NCI-H2107 treated with DMSO at 0.1 percent for 48 hours (cell line): ENCODE measurements at regions not wholly inside any gene's neighbourhood (a gene's known extent, or its start where the extent isn't known, plus 50 kb on each side); places are given as distances from the start of the nearest gene placed in this dataset.
"Not testable (repeated sequence)": the region's sequence is repeated elsewhere in the genome, so short reads cannot be mapped to it uniquely, and the experiment has no call there.

ENCODE experiments used
- DNase-seq: peaks from one replicate; lab custom pipeline; 2025; ENCODE audit not compliant: unreplicated experiment; lab: John Stamatoyannopoulos, UW

GRCh38 chr6:170067181-170067641, 223.7 kb downstream of the DLL1 start:
- DNase-seq, result no peak

DNA sequence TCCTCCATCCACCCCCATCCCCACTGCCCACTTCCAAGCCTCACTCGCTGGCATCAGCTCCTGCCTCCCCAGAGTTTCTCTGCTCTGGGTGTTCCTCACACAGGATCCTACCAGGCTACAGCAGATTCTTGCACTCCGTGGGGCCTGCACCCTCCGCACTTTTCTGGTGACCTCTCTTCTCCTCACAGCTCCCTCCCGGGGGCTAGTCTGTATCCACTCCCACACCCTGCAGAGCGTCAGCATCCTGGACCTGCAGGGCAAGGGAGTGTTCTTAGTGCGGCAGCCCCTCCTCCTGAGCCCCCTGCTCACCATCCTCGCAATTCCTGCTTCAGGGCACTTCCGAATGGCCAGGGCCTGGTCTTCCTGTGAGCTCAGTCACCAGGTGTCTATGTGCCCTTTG, 224.2 kb downstream of the DLL1 start:
- DNase-seq, result no peak

- DNase-seq, result no peak
These were observed 226.9 kb downstream of the DLL1 start for GRCh38 chr6:170063851-170064602.

GRCh38 chr6:170063431-170063830, 227.4 kb downstream of the DLL1 start:
- DNase-seq, result no peak

- no peak for DNase-seq
These were observed 228.0 kb downstream of the DLL1 start for GRCh38 chr6:170062915-170063241.

DNA sequence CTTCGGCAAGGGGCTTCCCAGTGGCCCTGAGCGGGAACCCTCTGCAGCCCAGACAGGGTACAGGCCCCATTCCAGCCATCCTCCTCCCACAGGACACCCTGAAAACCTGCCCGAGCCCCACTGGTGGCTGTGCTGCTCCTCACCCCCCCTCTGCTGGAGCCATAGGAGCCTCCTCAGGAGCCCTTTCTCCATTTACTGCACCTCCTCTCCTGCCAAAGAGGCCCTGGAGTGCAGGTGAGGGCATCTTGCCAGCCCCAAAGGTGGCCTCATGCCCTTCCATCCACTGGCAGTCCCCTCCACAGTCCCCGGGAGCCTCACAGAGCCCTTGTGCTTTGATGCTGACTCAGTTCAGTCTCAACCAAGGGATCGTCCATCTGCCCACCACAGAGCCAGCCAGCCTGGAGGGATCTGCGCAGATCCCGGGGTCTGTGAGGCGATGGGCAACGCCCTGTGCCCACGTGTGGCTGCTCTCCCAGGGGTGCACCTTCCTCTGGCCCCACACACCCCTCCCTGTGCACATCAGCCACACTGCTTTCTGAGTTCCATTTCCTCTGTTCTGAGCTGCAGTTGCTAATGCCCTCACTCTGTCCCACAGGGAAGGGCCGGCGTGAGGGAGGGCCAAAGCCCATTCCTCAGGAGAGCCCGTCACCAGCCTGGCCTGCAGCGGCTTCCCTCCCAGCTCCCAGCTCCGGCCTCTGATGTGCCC, 228.5 kb downstream of the DLL1 start:
- no peak for DNase-seq

DNA sequence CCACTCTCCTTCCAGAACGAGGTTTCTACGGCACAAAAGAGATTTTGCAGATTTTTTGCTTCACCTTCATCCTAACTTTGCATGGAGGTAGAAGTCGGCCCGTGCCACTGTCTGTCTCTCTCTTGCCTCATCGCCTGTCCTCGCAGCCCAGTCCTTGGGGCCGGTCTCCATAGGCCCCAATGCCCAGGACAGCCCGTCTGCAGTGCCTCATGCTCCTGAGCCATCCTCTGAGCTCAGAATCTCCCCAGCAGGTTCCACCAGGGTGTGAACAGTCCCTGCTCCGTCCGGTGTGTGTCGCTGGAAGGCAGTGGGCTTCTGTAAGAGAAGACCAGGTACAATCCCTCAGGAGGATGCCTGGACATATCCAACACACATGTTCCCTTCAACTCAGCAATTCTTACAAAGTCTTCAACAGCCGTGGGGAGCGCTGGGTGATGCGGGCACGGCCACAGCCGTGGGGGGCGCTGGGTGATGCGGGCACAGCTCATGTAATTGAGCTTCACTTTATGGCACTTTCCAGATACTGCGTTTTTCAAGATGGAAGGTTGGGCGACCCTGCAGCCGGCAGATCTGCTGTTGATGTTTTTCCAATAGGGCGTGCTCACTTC, 231.9 kb downstream of the DLL1 start:
- no peak for DNase-seq

GRCh38 chr6:170057961-170058877, 232.7 kb downstream of the DLL1 start:
- DNase-seq, result no peak

DNA sequence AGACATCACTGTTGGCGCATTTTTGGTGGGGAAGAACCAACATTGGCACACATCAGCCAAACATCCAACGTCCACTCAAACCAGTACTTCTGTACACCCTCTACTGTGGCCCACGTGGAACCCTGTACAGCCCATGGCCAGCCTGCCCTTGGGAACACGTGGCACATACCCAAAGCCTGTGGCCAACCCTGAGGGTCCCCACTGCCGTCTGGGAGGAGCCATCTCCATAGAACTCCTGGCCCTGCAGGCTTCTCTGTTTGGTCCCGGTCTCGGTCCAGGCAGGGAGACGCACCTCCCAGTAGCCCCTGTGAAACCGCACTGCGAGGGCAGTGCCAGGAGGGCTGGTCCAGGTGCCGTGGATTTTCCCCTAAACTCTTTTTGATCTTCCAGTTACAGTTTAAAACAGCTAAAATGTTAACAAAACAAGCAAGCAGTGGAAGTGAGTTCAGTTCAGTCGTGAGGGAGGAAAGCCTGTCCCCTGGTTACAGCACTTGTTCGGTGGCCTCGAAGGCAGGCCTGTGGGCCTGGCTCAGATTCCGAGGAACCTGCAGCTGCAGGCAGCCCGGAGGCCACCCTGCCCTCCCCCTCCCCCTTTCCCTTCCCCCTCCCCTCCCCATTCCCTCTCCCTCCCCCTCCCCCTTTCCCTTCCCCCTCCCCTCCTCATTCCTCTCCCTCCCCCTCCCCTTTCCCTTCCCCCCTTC, 233.7 kb downstream of the DLL1 start:
- DNase-seq, result no peak

- DNase-seq, result no peak
These were observed 234.6 kb downstream of the DLL1 start for GRCh38 chr6:170056278-170056711.

DNA sequence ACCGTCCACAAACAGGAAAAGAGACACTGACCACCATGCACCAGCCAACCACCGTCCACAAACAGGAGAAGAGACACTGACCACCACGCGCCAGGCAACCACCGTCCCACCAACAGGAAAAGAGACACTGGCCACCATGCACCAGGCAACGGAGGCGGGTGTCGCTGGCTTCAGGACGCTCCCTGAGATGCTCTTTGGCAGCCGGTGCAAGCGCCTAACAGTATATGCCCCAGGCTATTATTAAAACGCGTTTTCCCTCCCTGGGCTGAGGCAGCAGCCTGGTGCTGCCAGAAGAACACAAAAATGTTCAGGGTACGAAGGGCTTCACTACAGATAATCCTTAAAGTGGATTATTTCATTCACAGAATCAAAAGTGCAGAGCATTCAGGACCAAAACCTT, 235.1 kb downstream of the DLL1 start:
- not testable (repeated sequence) for DNase-seq

- no peak for DNase-seq
These were observed 236.8 kb downstream of the DLL1 start for GRCh38 chr6:170053966-170054661.

GRCh38 chr6:170052991-170053821, 237.7 kb downstream of the DLL1 start:
- no peak for DNase-seq

DNA sequence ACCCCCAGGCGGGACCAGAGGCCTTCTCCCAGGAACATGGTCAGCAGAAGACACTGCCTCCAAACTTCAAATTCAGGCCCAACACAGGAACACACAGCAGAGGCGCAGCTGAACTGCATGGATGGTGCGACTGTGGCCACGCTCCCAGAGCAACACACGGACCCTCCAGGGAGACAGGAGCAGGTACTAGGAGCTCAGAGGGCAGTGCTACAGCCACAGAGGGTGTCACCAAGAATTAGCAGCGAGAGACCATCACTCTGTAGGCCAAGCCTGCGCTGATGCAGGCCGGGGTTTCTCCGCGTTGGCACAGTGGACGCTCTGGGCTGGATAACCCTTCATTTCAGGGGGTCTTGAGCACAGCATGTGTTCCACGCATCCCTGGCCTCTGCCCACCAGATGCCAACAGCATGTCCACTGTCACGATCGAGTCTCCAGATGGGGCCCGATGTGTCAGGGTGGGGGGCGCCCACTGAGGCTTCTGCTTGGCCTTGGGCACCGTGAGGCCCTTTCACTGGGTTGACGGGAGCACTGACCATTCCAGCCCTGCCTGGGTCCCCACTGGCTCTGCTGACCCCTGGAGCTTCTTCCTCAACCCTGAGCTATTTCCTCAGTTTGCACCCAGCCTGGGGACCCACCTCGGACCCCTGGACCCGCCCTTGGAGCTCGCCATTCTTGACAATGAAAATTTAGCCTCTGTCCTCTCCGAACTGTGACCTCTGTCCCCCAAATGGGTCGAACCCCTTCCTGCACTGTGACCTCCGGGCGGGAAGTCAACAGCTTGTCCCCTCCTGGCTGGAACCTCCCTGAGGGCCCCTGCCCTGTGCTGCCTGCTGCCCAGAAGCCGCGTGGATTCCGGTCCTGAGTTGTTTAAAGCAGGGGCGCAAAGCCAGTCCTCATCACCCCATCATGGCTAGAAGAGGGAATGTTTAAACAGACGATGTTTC, 239.4 kb downstream of the DLL1 start:
- no peak for DNase-seq

DNA sequence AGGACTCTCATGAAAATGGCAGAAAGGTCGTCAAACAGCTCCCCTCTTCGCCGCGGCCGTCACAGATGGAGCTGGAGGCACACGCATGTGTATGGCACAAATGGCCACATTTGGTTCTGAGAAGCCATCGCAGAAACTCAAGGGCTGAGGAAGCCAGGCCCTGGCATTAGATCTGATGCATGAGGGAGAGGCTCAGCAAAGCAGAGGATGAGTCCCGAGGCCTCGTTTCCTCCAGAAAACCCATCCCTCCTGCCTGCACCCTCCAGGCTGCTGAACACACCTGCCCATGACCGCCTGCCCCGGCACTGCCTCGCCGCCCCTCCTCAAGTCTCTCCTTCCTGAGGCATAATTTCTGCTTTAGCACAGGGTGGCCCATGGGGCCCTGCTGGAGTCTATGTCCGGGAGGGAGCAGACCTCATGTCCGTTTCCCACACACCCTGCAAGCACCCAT, 240.3 kb downstream of the DLL1 start:
- no peak for DNase-seq

DNA sequence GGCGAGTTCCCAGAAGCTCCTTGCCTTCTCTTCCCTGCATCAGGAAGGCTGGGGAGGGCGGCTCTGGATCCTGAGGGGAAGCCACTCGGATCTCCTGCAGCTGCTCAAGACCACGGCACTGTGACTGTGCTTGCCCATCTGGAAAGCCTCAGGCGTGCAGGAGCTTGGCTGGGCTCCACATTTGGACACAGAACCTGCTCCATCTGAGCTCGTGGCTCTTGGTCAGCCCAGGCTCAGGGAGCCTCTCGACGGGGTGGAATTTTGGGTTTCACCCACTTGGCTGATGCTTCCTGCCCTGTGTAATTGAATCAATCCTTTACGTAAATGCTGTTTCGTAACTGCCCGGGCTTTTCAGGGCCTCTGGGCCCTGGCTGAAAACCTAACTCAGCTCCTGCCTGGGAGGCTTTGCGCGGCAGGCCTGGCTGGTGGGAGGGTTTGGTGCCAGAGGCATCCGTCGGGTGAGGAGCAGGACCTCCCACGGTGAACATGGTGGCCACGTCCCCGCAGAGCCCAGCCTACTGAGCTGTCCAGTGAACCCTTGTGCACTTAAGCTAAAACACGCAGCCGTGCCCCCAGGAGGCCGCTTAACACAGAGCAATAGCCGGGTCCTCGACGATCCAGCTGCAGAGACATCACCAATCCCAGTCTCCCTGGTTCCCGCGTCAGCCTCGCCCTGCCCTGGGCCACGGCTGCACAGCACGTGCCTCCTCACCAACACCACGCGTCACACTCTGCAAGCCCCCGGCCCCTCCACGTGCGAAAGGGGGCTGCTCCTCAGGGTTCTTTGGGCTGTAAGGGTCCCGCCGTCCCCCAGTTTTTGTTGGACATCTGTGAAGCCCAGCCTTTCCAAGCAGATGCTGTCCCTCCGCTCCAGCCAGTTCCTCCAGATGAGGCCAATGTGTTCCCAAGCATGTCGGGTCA, 241.0 kb downstream of the DLL1 start:
- DNase-seq, result no peak
